ENCODE measurements at regions not wholly inside any gene's neighbourhood (a gene's known extent, or its start where the extent isn't known, plus 50 kb on each side); places are given as distances from the start of the nearest gene placed in this dataset.

DNA sequence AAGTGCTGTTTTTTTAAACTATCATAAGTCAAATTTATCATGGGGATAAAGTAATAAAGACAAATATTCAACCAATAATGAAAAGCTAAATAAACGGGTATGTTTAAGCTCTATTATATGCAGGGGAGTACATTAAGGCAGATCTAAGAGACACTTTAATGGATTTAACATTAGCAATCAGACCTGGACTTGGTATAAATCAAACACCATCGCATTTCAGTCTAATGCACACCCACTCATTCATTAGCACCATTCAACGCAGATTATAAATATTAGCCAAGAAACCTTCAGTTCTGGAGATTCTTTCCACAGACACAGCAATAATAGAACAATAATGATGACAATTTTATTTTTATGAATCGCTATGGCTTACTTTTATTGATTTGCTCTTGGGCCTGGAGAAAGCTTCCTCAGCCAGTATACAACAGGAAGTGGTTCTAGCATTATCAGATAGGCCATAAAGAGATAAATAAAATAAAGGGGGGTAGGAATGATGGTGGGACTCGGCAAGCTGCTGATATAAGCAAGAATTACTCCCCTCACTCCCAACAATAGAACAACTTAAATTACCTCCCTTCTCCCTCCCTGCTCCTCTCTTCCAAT is 172.2 kb downstream of the PSAT1 start:
- Mint-ChIP-seq H3K9me3 (ENCODE audit: unreplicated experiment) (no peaks in the 10 kb centered on the region), H3K4me3 (ENCODE audit: unreplicated experiment) (no peak overlapping the region), H3K27me3 (ENCODE audit: unreplicated experiment) (no peaks in the 10 kb centered on the region), H3K4me1 (ENCODE audit: unreplicated experiment) (peaks cover 13% of the 10 kb centered on the region), H3K27ac (ENCODE audit: unreplicated experiment) (no peak overlapping the region), H3K36me3 (ENCODE audit: low read depth, unreplicated experiment) (no peaks in the 10 kb centered on the region)
- no peak for DNase-seq (ENCODE audit: low spot score)
- TF ChIP-seq, protein P1, sequence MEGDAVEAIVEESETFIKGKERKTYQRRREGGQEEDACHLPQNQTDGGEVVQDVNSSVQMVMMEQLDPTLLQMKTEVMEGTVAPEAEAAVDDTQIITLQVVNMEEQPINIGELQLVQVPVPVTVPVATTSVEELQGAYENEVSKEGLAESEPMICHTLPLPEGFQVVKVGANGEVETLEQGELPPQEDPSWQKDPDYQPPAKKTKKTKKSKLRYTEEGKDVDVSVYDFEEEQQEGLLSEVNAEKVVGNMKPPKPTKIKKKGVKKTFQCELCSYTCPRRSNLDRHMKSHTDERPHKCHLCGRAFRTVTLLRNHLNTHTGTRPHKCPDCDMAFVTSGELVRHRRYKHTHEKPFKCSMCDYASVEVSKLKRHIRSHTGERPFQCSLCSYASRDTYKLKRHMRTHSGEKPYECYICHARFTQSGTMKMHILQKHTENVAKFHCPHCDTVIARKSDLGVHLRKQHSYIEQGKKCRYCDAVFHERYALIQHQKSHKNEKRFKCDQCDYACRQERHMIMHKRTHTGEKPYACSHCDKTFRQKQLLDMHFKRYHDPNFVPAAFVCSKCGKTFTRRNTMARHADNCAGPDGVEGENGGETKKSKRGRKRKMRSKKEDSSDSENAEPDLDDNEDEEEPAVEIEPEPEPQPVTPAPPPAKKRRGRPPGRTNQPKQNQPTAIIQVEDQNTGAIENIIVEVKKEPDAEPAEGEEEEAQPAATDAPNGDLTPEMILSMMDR (IDR thresholded peaks at IDR 0.05; ENCODE audit: unreplicated experiment), result no peak

DNA sequence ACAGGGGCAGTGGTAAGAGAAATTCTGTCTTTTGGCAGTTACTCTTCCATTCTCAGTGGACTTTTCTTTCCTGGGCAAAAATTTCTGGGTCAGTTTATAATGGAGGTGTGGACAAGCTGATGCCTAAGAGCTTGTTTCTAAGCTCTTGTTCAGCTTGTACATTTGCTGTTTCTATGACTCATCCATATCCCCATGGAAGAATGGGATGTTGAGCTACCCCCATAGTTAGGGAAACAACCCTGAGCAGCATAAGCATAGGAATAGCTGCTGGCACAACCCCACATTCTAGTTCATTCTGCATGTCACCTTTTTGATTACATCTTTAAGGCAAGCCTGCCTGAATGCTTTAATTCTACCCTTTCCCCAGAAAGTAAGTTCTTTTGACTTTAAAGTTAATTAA is 173.3 kb downstream of the PSAT1 start:
- H3K36me3 Mint-ChIP-seq (ENCODE audit: low read depth, unreplicated experiment), result no peaks in the 10 kb centered on the region
- no peak overlapping the region for H3K27ac Mint-ChIP-seq (ENCODE audit: unreplicated experiment)
- H3K9me3 Mint-ChIP-seq (ENCODE audit: unreplicated experiment), result no peaks in the 10 kb centered on the region
- H3K4me3 Mint-ChIP-seq (ENCODE audit: unreplicated experiment), result no peak overlapping the region
- no peak for DNase-seq (ENCODE audit: low spot score)
- peaks cover 13% of the 10 kb centered on the region for H3K4me1 Mint-ChIP-seq (ENCODE audit: unreplicated experiment)
- H3K27me3 Mint-ChIP-seq (ENCODE audit: unreplicated experiment), result no peaks in the 10 kb centered on the region
- TF ChIP-seq, protein P1 (IDR thresholded peaks at IDR 0.05; ENCODE audit: unreplicated experiment), result no peak

DNA sequence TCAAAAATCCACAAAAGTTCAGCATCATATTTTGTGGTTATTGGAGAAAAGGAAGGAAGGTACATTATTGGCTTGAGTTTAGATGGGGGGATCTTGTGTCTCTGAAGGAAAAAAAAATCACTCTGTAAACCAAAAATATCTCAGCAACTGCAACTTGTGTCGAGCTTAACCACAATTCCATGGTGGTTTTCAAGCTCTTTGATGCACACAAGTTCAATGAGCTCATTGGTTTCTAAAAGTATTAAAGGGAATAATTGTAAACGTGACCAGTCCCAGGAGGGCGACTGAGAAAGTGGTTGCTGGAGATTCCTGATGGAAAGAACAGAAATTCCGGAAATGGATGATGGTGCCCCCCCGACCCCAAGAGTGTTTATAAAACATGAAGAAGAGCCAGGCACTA is 173.8 kb downstream of the PSAT1 start:
- TF ChIP-seq, protein P1 (IDR thresholded peaks at IDR 0.05; ENCODE audit: unreplicated experiment), result no peak
- no peaks in the 10 kb centered on the region for H3K27me3 Mint-ChIP-seq (ENCODE audit: unreplicated experiment)
- H3K9me3 Mint-ChIP-seq (ENCODE audit: unreplicated experiment), result no peaks in the 10 kb centered on the region
- no peak overlapping the region for H3K4me3 Mint-ChIP-seq (ENCODE audit: unreplicated experiment)
- no peaks in the 10 kb centered on the region for H3K36me3 Mint-ChIP-seq (ENCODE audit: low read depth, unreplicated experiment)
- H3K27ac Mint-ChIP-seq (ENCODE audit: unreplicated experiment), result no peak overlapping the region
- H3K4me1 Mint-ChIP-seq (ENCODE audit: unreplicated experiment), result peaks cover 13% of the 10 kb centered on the region
- DNase-seq (ENCODE audit: low spot score), result no peak

DNA sequence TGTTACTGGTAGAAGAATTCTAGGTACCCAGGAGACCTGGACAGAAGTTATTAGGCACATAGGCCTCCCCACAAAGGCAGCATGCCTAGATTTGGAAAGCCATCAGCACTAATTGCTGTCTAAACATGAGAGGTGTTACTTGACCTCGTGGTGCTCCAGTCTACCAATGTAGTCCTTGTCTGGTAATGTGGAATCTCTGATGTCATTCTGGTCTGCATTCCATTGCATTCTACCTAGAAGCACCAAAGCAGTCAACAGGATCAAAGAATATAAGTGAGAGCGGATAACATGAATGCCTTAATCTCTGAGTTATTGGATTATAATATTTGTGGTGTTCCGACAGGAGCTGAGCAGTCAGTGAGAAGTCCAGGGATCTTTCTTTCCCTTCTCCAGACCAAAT is 175.2 kb downstream of the PSAT1 start:
- Mint-ChIP-seq H3K36me3 (ENCODE audit: low read depth, unreplicated experiment) (no peaks in the 10 kb centered on the region), H3K4me3 (ENCODE audit: unreplicated experiment) (no peak overlapping the region), H3K9me3 (ENCODE audit: unreplicated experiment) (no peaks in the 10 kb centered on the region), H3K4me1 (ENCODE audit: unreplicated experiment) (peaks cover 13% of the 10 kb centered on the region), H3K27me3 (ENCODE audit: unreplicated experiment) (no peaks in the 10 kb centered on the region), H3K27ac (ENCODE audit: unreplicated experiment) (no peak overlapping the region)
- TF ChIP-seq, protein P1 (IDR thresholded peaks at IDR 0.05; ENCODE audit: unreplicated experiment), result no peak
- no peak for DNase-seq (ENCODE audit: low spot score)

DNA sequence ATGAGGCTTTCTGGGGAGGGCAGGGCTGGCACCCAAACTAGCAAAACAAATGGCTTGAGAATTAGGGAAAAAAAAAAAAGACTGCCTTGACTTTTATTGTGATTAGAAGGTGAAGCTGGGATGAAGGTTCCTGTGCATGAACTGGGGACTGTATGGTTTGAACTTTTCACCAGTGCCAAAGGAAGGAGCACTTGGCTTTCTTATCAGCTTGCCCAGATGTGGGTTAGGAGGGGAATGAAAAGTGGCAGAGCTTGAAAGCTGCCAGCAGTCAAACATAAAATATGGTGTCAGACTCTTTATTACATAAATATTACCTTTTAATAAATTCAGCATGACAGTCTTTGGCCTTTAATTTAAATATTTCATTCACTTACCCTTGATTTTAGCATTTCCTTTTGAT is 182.5 kb downstream of the PSAT1 start:
- Mint-ChIP-seq H3K4me1 (ENCODE audit: unreplicated experiment) (no peaks in the 10 kb centered on the region), H3K27me3 (ENCODE audit: unreplicated experiment) (no peaks in the 10 kb centered on the region), H3K36me3 (ENCODE audit: low read depth, unreplicated experiment) (no peaks in the 10 kb centered on the region), H3K9me3 (ENCODE audit: unreplicated experiment) (no peaks in the 10 kb centered on the region), H3K27ac (ENCODE audit: unreplicated experiment) (no peak overlapping the region), H3K4me3 (ENCODE audit: unreplicated experiment) (no peak overlapping the region)
- TF ChIP-seq, protein P1 (IDR thresholded peaks at IDR 0.05; ENCODE audit: unreplicated experiment), result no peak
- DNase-seq (ENCODE audit: low spot score), result no peak
